ENCODE measurements at regions not wholly inside any gene's neighbourhood (a gene's known extent, or its start where the extent isn't known, plus 50 kb on each side); places are given as distances from the start of the nearest gene placed in this dataset.

DNA sequence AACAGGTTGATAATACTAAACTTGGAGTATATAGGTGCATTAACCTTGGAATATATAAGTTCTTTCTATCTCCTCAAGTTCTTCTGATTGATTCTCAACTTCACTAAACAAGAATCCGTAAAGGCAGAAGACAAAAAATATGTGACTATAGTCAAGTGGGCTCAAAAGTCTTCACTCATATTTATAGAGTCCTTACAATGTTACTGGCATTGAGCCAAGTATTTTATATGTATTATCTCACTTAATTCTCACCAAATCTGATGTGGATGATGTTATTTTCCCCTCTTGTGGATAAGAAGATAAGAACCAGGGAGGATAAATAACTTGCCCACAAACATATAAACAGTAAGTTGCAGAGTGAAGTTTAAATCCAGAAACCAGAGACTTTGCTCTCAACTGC is 486.9 kb downstream of the LRRIQ3 start:
- TF ChIP-seq, protein P1, sequence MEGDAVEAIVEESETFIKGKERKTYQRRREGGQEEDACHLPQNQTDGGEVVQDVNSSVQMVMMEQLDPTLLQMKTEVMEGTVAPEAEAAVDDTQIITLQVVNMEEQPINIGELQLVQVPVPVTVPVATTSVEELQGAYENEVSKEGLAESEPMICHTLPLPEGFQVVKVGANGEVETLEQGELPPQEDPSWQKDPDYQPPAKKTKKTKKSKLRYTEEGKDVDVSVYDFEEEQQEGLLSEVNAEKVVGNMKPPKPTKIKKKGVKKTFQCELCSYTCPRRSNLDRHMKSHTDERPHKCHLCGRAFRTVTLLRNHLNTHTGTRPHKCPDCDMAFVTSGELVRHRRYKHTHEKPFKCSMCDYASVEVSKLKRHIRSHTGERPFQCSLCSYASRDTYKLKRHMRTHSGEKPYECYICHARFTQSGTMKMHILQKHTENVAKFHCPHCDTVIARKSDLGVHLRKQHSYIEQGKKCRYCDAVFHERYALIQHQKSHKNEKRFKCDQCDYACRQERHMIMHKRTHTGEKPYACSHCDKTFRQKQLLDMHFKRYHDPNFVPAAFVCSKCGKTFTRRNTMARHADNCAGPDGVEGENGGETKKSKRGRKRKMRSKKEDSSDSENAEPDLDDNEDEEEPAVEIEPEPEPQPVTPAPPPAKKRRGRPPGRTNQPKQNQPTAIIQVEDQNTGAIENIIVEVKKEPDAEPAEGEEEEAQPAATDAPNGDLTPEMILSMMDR (IDR thresholded peaks at IDR 0.05) = no peak
- no peak for TF ChIP-seq EZH2 (IDR thresholded peaks at IDR 0.05; ENCODE audit: borderline replicate concordance, insufficient read depth, low read depth, low read length, poor library complexity, severe bottlenecking)

Measured in B cell (primary cell).